ENCODE measurements at regions not wholly inside any gene's neighbourhood (a gene's known extent, or its start where the extent isn't known, plus 50 kb on each side); places are given as distances from the start of the nearest gene placed in this dataset.

GRCh38 chr13:54305377-54305776 is 1276.8 kb downstream of the OLFM4 start:
- Histone ChIP-seq H3K9me3 (ENCODE audit: low read length) (no peaks in the 10 kb centered on the region), H3K36me3 (ENCODE audit: insufficient read depth, low read length) (no peaks in the 10 kb centered on the region), H3F3A (ENCODE audit: insufficient read depth, low read length, poor library complexity, severe bottlenecking) (no peaks in the 10 kb centered on the region), H3K9me2 (ENCODE audit: insufficient read depth, low read length) (no peaks in the 10 kb centered on the region), H3K79me2 (replicated peaks; ENCODE audit: insufficient read depth, low read length) (no peaks in the 10 kb centered on the region), H3K27me3 (ENCODE audit: insufficient read depth, low read depth, low read length) (no peaks in the 10 kb centered on the region), H4K20me1 (ENCODE audit: insufficient read depth) (no peaks in the 10 kb centered on the region), H3K4me2 (ENCODE audit: low read length) (no peak overlapping the region), H2AFZ (ENCODE audit: low read depth, low read length) (no peak overlapping the region), H3K4me3 (ENCODE audit: low read length) (no peak overlapping the region), H3K27ac (ENCODE audit: low read length) (no peak overlapping the region), H3K9ac (ENCODE audit: low read length) (no peak overlapping the region)
- TF ChIP-seq REST (IDR thresholded peaks at IDR 0.05; ENCODE audit: borderline replicate concordance) (no peak), EZH2 (IDR thresholded peaks at IDR 0.05; ENCODE audit: borderline replicate concordance, insufficient read depth, low read length, poor library complexity, severe bottlenecking) (no peak), MXI1 (conservative IDR thresholded peaks at IDR 0.05; ENCODE audit: poor library complexity, severe bottlenecking) (no peak), SMC3 (conservative IDR thresholded peaks at IDR 0.05; ENCODE audit: poor library complexity) (no peak), TAF1 (IDR thresholded peaks at IDR 0.05; ENCODE audit: low read depth) (no peak), POLR2AphosphoS5 (IDR thresholded peaks at IDR 0.05) (no peak), EP300 (conservative IDR thresholded peaks at IDR 0.05; ENCODE audit: poor library complexity, severe bottlenecking) (no peak), RAD21 (conservative IDR thresholded peaks at IDR 0.05) (no peak)
- TF ChIP-seq, protein P1, sequence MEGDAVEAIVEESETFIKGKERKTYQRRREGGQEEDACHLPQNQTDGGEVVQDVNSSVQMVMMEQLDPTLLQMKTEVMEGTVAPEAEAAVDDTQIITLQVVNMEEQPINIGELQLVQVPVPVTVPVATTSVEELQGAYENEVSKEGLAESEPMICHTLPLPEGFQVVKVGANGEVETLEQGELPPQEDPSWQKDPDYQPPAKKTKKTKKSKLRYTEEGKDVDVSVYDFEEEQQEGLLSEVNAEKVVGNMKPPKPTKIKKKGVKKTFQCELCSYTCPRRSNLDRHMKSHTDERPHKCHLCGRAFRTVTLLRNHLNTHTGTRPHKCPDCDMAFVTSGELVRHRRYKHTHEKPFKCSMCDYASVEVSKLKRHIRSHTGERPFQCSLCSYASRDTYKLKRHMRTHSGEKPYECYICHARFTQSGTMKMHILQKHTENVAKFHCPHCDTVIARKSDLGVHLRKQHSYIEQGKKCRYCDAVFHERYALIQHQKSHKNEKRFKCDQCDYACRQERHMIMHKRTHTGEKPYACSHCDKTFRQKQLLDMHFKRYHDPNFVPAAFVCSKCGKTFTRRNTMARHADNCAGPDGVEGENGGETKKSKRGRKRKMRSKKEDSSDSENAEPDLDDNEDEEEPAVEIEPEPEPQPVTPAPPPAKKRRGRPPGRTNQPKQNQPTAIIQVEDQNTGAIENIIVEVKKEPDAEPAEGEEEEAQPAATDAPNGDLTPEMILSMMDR (IDR thresholded peaks at IDR 0.05; ENCODE audit: poor library complexity, severe bottlenecking): no peak

DNA sequence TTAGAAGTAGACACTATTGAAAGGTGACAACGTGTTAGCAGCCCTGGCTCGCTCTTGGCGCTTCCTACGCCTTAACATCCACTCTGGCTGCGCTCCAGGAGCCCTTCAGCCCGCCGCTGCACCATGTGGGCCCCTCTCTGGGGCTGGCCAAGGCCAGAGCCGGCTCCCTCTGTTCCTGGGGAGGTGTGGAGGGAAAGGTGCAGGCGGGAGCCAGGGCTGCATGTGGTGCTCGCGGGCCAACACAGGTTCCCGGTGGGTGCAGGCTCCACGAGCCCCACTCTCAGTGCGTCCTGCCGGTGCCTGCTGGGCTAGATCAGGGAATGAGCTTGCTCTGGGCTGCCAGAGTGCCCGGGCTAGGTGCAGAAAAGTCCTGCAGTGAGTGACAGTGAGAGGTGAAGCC is 1284.3 kb downstream of the OLFM4 start:
- no peaks in the 10 kb centered on the region for H3K36me3 ChIP-seq (ENCODE audit: insufficient read depth, low read length)
- no peak overlapping the region for H3K4me3 ChIP-seq (ENCODE audit: low read length)
- H4K20me1 ChIP-seq (ENCODE audit: insufficient read depth): no peaks in the 10 kb centered on the region
- H3K9ac ChIP-seq (ENCODE audit: low read length): no peak overlapping the region
- no peaks in the 10 kb centered on the region for H3F3A ChIP-seq (ENCODE audit: insufficient read depth, low read length, poor library complexity, severe bottlenecking)
- TF ChIP-seq SMC3 (conservative IDR thresholded peaks at IDR 0.05; ENCODE audit: poor library complexity) (no peak), POLR2AphosphoS5 (IDR thresholded peaks at IDR 0.05) (no peak), REST (IDR thresholded peaks at IDR 0.05; ENCODE audit: borderline replicate concordance) (no peak), RAD21 (conservative IDR thresholded peaks at IDR 0.05) (no peak), EP300 (conservative IDR thresholded peaks at IDR 0.05; ENCODE audit: poor library complexity, severe bottlenecking) (no peak), MXI1 (conservative IDR thresholded peaks at IDR 0.05; ENCODE audit: poor library complexity, severe bottlenecking) (no peak), TAF1 (IDR thresholded peaks at IDR 0.05; ENCODE audit: low read depth) (no peak), EZH2 (IDR thresholded peaks at IDR 0.05; ENCODE audit: borderline replicate concordance, insufficient read depth, low read length, poor library complexity, severe bottlenecking) (no peak)
- TF ChIP-seq, protein P1 (IDR thresholded peaks at IDR 0.05; ENCODE audit: poor library complexity, severe bottlenecking): no peak
- H2AFZ ChIP-seq (ENCODE audit: low read depth, low read length): no peak overlapping the region
- no peak overlapping the region for H3K27ac ChIP-seq (ENCODE audit: low read length)
- no peak overlapping the region for H3K4me2 ChIP-seq (ENCODE audit: low read length)
- no peaks in the 10 kb centered on the region for H3K27me3 ChIP-seq (ENCODE audit: insufficient read depth, low read depth, low read length)
- H3K79me2 ChIP-seq (replicated peaks; ENCODE audit: insufficient read depth, low read length): no peaks in the 10 kb centered on the region
- H3K9me3 ChIP-seq (ENCODE audit: low read length): no peaks in the 10 kb centered on the region
- no peaks in the 10 kb centered on the region for H3K9me2 ChIP-seq (ENCODE audit: insufficient read depth, low read length)
